ENCODE measurements at regions not wholly inside any gene's neighbourhood (a gene's known extent, or its start where the extent isn't known, plus 50 kb on each side); places are given as distances from the start of the nearest gene placed in this dataset.

- no peaks in the 10 kb centered on the region for H3K9me1 ChIP-seq (replicated peaks; ENCODE audit: control insufficient read depth, extremely low read depth, insufficient read depth, low read length)
- no peak overlapping the region for H2AFZ ChIP-seq (ENCODE audit: low read depth, low read length)
- no peak for FAIRE-seq
- H3K4me3 ChIP-seq (replicated peaks in 1 of 3; ENCODE audit: insufficient read depth in 1 of 3, low read depth in 1 of 3, low read length in 3 of 3), result no peak overlapping the region
- H3K79me2 ChIP-seq (ENCODE audit: control insufficient read depth, insufficient read depth, low read length), result no peaks in the 10 kb centered on the region
- intact Hi-C loops (cut with micrococcal nuclease) (no loop called here), dilution Hi-C loops (cut with MboI; ENCODE audit: extremely low pct_ligation_motif_present, low sequenced_read_pairs) (no loop called here)
- TF ChIP-seq FOS (IDR thresholded peaks at IDR 0.05; ENCODE audit: borderline replicate concordance, insufficient read depth, low read length) (no peak), CTCF (IDR thresholded peaks at IDR 0.05; ENCODE audit: extremely low read depth in 1 of 2, insufficient read depth in 1 of 2, low read depth in 1 of 2, low read length in 2 of 2) (no peak), JUN (IDR thresholded peaks at IDR 0.05; ENCODE audit: borderline replicate concordance, insufficient read depth, insufficient read length, low read depth) (no peak), GATA2 (IDR thresholded peaks at IDR 0.05; ENCODE audit: insufficient read depth, insufficient read length, low read depth, low read length) (no peak), MYC (IDR thresholded peaks at IDR 0.05; ENCODE audit: low read depth, low read length) (no peak), EZH2 (IDR thresholded peaks at IDR 0.05; ENCODE audit: borderline replicate concordance, low read depth, low read length, severe bottlenecking) (no peak), MAX (IDR thresholded peaks at IDR 0.05; ENCODE audit: insufficient read depth, insufficient read length) (no peak), POLR2AphosphoS5 (IDR thresholded peaks at IDR 0.05; ENCODE audit: insufficient read depth, low read depth, low read length) (no peak), POLR2A (IDR thresholded peaks at IDR 0.05; ENCODE audit: low read depth, low read length) (no peak)
- BruUV-seq (replicated peaks), result no TSS peak
- CTCF ChIA-PET, result no interaction called here
- no peak overlapping the region for H3K4me2 ChIP-seq (ENCODE audit: insufficient read depth, low read length)
- H3K9me3 ChIP-seq (replicated peaks; ENCODE audit: control insufficient read depth, insufficient read depth, low read length), result peaks cover 6% of the 10 kb centered on the region
- H3K36me3 ChIP-seq (ENCODE audit: control insufficient read depth in 2 of 2, extremely low read depth in 1 of 2, insufficient read depth in 2 of 2, low read length in 2 of 2), result no peaks in the 10 kb centered on the region
- H3K4me1 ChIP-seq (ENCODE audit: control insufficient read depth, extremely low read depth, insufficient read depth, low read length), result no peaks in the 10 kb centered on the region
- no peaks in the 10 kb centered on the region for H3K27me3 ChIP-seq (ENCODE audit: control insufficient read depth in 2 of 2, insufficient read depth in 2 of 2, low read length in 2 of 2)
- no peak overlapping the region for H3K27ac ChIP-seq (ENCODE audit: insufficient read depth, low read depth, low read length)
- no peaks in the 10 kb centered on the region for H4K20me1 ChIP-seq (replicated peaks; ENCODE audit: control insufficient read depth, extremely low read depth, insufficient read depth, low read length)
- POLR2A ChIA-PET, result no interaction called here
- H3K9ac ChIP-seq (replicated peaks; ENCODE audit: extremely low read depth, insufficient read depth, low read length), result no peak overlapping the region
- no peak for DNase-seq (ENCODE audit: low read depth, low spot score)
Observed at GRCh38 chr12:126437934-126438333, 1372.7 kb downstream of the AACS start.

All from endothelial cell of umbilical vein (primary cell).